HCT116 (cell line): ENCODE measurements at regions not wholly inside any gene's neighbourhood (a gene's known extent, or its start where the extent isn't known, plus 50 kb on each side); places are given as distances from the start of the nearest gene placed in this dataset.

ENCODE experiments used
- ATAC-seq: fragments of 200-7000 bp; cut with Tn5 transposase; 2 replicates; pipeline ENCODE4 v1.9.1; 2020; ENCODE audit warnings: mild to moderate bottlenecking, moderate library complexity
- BruUV-seq: library from RNA; stranded (reverse); fragments of 400-500 nt; replicated peaks from 2 replicates; lab custom pipeline; 2021; lab: Mats Ljungman, UMichigan
- CTCF ChIA-PET: fragments of 300-600 bp; sonication (Branson Sonifier 250); formaldehyde crosslinking; loops from one replicate; lab custom pipeline; 2021; ENCODE audit warnings: antibody characterized with exemption; lab: Charles Lee
- POLR2A ChIA-PET: fragments of 300-600, 350-600 bp; sonication (Branson Sonifier 250); formaldehyde crosslinking; loops from one replicate; lab custom pipeline; 2021; ENCODE audit warnings: antibody characterized with exemption; lab: Charles Lee
- RAD21 ChIA-PET, 2 experiments: fragments of 300-600 bp; sonication (Branson Sonifier 250); formaldehyde crosslinking; loops; one replicate each; lab custom pipeline; 2023; ENCODE audit warnings: low total read pairs in 2 of 2; ENCODE audit not compliant: uncharacterized antibody in 2 of 2, unreplicated experiment in 2 of 2, low non-redundant PET in 1 of 2; lab: Charles Lee
- DNase-seq: peaks from one replicate; pipeline ENCODE4 v3.0.0-alpha.2; 2010; ENCODE audit warnings: low read depth, low spot score
- H2AFZ ChIP-seq: fragments of 200-600 bp; shearing (Covaris generic), sonication (generic); 2 replicates; pipeline ENCODE4 v1.6.1; 2017; ENCODE audit warnings: low read depth, mixed run types, mixed read lengths, antibody characterized with exemption, low read length; ENCODE audit not compliant: poor library complexity, severe bottlenecking
- H3K27ac ChIP-seq: 2 replicates; pipeline ENCODE4 v1.5.1; 2012; ENCODE audit warnings: low read depth, low read length
- H3K27me3 ChIP-seq: fragments of 200-600 bp; sonication (generic); 2 replicates; pipeline ENCODE4 v1.6.1; 2016; ENCODE audit warnings: mixed run types, low read length, mixed read lengths; ENCODE audit not compliant: insufficient read depth
- H3K36me3 ChIP-seq, 2 experiments: fragments of 200-500 bp in 1 of 2; fragments of 200-600 bp in 1 of 2; sonication (Bioruptor generic) in 1 of 2; sonication (generic) in 1 of 2; 2 replicates each; pipeline versions ENCODE4 v1.5.1 to v1.6.1; 2014 to 2016; ENCODE audit warnings: low read length in 2 of 2, inconsistent platforms in 1 of 2, mixed read lengths in 1 of 2, mixed run types in 1 of 2; ENCODE audit not compliant: insufficient read depth in 2 of 2, control insufficient read depth in 1 of 2
- H3K4me1 ChIP-seq, 2 experiments: fragments of 200-600 bp in 1 of 2; sonication (generic) in 1 of 2; 2 replicates each; pipeline versions ENCODE4 v1.5.1 to v1.6.1; 2012 to 2017; ENCODE audit warnings: low read length in 2 of 2, inconsistent platforms in 1 of 2, mild to moderate bottlenecking in 1 of 2, mixed read lengths in 1 of 2, mixed run types in 1 of 2, moderate library complexity in 1 of 2; ENCODE audit not compliant: insufficient read depth in 2 of 2, control insufficient read depth in 1 of 2
- H3K4me2 ChIP-seq: fragments of 200-600 bp; sonication (generic); 2 replicates; pipeline ENCODE4 v1.6.1; 2017; ENCODE audit warnings: mixed run types, low read length, mixed read lengths
- H3K4me3 ChIP-seq, 2 experiments: fragments of 200-600 bp in 1 of 2; sonication (generic) in 1 of 2; replicated peaks in 1 of 2; 2 replicates each; pipeline ENCODE4 v1.5.1; 2011 to 2016; ENCODE audit warnings: low read length in 2 of 2, control low read depth in 1 of 2, low read depth in 1 of 2, mild to moderate bottlenecking in 1 of 2, mixed read lengths in 1 of 2, mixed run types in 1 of 2
- H3K79me2 ChIP-seq: fragments of 200-600 bp; sonication (generic); 2 replicates; pipeline ENCODE4 v1.6.1; 2017; ENCODE audit warnings: mild to moderate bottlenecking, mixed run types, low read length, moderate library complexity, mixed read lengths; ENCODE audit not compliant: insufficient read depth
- H3K9ac ChIP-seq: fragments of 200-600 bp; sonication (generic); 2 replicates; pipeline ENCODE4 v1.6.1; 2016; ENCODE audit warnings: low read length, mixed read lengths
- H3K9me2 ChIP-seq: fragments of 200-600 bp; sonication (generic), shearing (Covaris generic); 2 replicates; pipeline ENCODE4 v1.6.1; 2017; ENCODE audit warnings: mixed run types, mild to moderate bottlenecking, moderate library complexity; ENCODE audit not compliant: insufficient read depth
- H3K9me3 ChIP-seq, 2 experiments: fragments of 200-500 bp in 1 of 2; fragments of 200-600 bp in 1 of 2; sonication (Bioruptor generic) in 1 of 2; sonication (generic) in 1 of 2; 2 replicates each; pipeline ENCODE4 v1.6.1; 2014 to 2017; ENCODE audit warnings: low read length in 2 of 2, mixed read lengths in 2 of 2, inconsistent platforms in 1 of 2, low read depth in 1 of 2, mild to moderate bottlenecking in 1 of 2, mixed run types in 1 of 2, moderate library complexity in 1 of 2; ENCODE audit not compliant: control insufficient read depth in 1 of 2, insufficient read depth in 1 of 2
- H4K20me1 ChIP-seq: fragments of 200-600 bp; sonication (generic), shearing (Covaris generic); 2 replicates; pipeline ENCODE4 v1.6.1; 2017; ENCODE audit warnings: mixed run types, mild to moderate bottlenecking, moderate library complexity; ENCODE audit not compliant: insufficient read depth
- CBX3 ChIP-seq: IDR thresholded peaks from 2 replicates; pipeline ENCODE4 v1.6.1; 2012; ENCODE audit warnings: low read depth
- CEBPB ChIP-seq: IDR thresholded peaks from 2 replicates; pipeline ENCODE4 v1.6.1; 2012; ENCODE audit warnings: low read depth
- EZH2 ChIP-seq: fragments of 200-600 bp; sonication (generic); IDR thresholded peaks from 2 replicates; pipeline ENCODE4 v1.6.1; 2017; ENCODE audit warnings: antibody characterized with exemption, mixed run types
- EZH2phosphoT487 ChIP-seq: fragments of 200-600 bp; IDR thresholded peaks from 2 replicates; pipeline ENCODE4 v1.6.1; 2018; ENCODE audit warnings: antibody characterized with exemption, borderline replicate concordance
- FOSL1 ChIP-seq: IDR thresholded peaks from 2 replicates; pipeline ENCODE4 v1.6.1; 2012; ENCODE audit warnings: low read depth
- POLR2A ChIP-seq: IDR thresholded peaks from 2 replicates; pipeline ENCODE4 v1.7.0; 2011; ENCODE audit warnings: borderline replicate concordance; ENCODE audit not compliant: insufficient read depth, insufficient read length; ENCODE audit errors: extremely low read depth
- POLR2AphosphoS5 ChIP-seq: IDR thresholded peaks from 2 replicates; pipeline ENCODE4 v1.6.1; 2011; ENCODE audit warnings: mild to moderate bottlenecking, low read depth, low read length, moderate library complexity
- YY1 ChIP-seq: IDR thresholded peaks from 2 replicates; pipeline ENCODE4 v1.6.1; 2011; ENCODE audit warnings: low read length, low read depth, moderate library complexity, mild to moderate bottlenecking; ENCODE audit not compliant: insufficient replicate concordance; ENCODE audit errors: extremely low read depth
- ZNF274 ChIP-seq: fragments of 200-500 bp; sonication (Bioruptor generic); IDR thresholded peaks from 2 replicates; pipeline ENCODE4 v1.6.1; 2014; ENCODE audit warnings: mild to moderate bottlenecking, low read depth, low read length, inconsistent platforms
- intact Hi-C: fragments of 100-400 bp; cut with micrococcal nuclease; formaldehyde crosslinking; loops from 2 replicates; pipeline ENCODE4 v1.10.0; 2022
- TF ChIP-seq, protein P1 (sequence below): IDR thresholded peaks from 2 replicates; pipeline ENCODE4 v1.6.1; 2012
- TF ChIP-seq, protein P2 (sequence below): IDR thresholded peaks from 2 replicates; pipeline ENCODE4 v1.6.1; 2012

DNA sequence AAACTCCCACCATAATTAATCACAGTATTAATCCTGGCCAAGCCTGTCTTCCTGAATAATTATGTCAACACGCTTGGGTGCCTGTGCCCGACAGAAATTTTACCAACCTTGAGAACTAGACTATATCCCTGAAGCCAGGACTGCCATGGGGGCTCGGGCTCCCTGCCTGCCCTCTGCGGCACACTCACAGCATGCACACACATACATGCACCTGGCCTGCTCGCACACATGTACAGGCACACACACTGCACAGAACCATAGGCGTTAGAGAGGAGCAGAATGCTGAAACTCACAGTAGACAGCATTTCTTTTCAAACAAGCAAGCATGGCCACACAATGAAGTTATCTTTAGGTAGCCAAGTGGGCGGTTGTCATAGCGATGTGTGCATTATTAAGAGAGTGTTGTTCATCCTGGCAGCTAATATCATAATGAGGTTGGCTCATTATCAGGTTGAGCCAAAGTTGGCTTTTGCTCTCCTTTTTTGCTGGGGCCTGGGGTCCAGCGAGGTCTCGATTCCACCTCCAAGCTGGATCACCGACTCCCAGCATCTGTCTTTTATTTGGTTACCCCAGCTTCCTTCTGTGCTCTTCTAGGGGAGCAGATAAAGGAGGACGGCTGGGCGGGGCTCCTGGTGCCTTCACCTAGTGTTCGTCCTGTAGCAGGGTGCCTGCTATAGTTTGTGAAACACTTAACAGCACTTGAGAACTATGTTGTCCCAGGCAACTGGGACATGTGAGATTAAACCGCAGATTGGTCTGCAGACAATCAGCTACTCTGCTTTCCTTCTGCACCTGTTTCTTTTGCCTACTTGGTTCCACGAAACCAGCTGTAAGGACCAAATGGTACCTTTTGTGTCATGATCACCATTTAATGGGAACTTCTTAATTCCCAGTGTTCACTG lies 91.4 kb downstream of the ZNF621 start:
- Histone ChIP-seq H3K79me2 (no peaks in the 10 kb centered on the region), H3K9me3 (no peaks in the 10 kb centered on the region), H3K9ac (no peak overlapping the region), H4K20me1 (no peaks in the 10 kb centered on the region), H3K9me2 (no peaks in the 10 kb centered on the region), H3K4me1 (no peaks in the 10 kb centered on the region), H3K27me3 (no peaks in the 10 kb centered on the region), H3K4me2 (no peak overlapping the region), H3K36me3 (no peaks in the 10 kb centered on the region), H2AFZ (no peak overlapping the region), H3K4me3 (no peak overlapping the region), H3K27ac (no peak overlapping the region)
- ATAC-seq (no peak), DNase-seq (no peak)
- no peak for TF ChIP-seq EZH2
- no peak for TF ChIP-seq ZNF274
- TF ChIP-seq POLR2AphosphoS5, result no peak
- TF ChIP-seq FOSL1, result no peak
- TF ChIP-seq YY1, result no peak
- TF ChIP-seq CBX3, result no peak
- TF ChIP-seq, protein P1, sequence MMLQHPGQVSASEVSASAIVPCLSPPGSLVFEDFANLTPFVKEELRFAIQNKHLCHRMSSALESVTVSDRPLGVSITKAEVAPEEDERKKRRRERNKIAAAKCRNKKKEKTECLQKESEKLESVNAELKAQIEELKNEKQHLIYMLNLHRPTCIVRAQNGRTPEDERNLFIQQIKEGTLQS, result no peak
- no peak for TF ChIP-seq POLR2A
- no peak for TF ChIP-seq EZH2phosphoT487
- TF ChIP-seq CEBPB, result no peak
- TF ChIP-seq, protein P2, sequence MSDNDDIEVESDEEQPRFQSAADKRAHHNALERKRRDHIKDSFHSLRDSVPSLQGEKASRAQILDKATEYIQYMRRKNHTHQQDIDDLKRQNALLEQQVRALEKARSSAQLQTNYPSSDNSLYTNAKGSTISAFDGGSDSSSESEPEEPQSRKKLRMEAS, result no peak
- ChIA-PET RAD21 (no interaction called here), POLR2A (no interaction called here), CTCF (no interaction called here)
- intact Hi-C loops, result no loop called here
- BruUV-seq, result no TSS peak
